ENCODE measurements at regions not wholly inside any gene's neighbourhood (a gene's known extent, or its start where the extent isn't known, plus 50 kb on each side); places are given as distances from the start of the nearest gene placed in this dataset.

- Mint-ChIP-seq H3K27me3 (ENCODE audit: insufficient read depth, low read depth, poor library complexity) (peaks cover 4% of the 10 kb centered on the region), H3K9me3 (no peaks in the 10 kb centered on the region), H3K27ac (no peak overlapping the region), H3K36me3 (ENCODE audit: low read depth) (no peaks in the 10 kb centered on the region), H3K4me3 (no peak overlapping the region), H3K4me1 (no peaks in the 10 kb centered on the region)
- H3K27me3 ChIP-seq (ENCODE audit: insufficient read depth): no peaks in the 10 kb centered on the region
- no peak overlapping the region for H2AFZ ChIP-seq
- no peaks in the 10 kb centered on the region for H3K4me1 ChIP-seq (ENCODE audit: insufficient read depth)
- no peak for DNase-seq (ENCODE audit: low spot score)
- no peaks in the 10 kb centered on the region for H3K9me2 ChIP-seq (ENCODE audit: insufficient read depth)
- H4K20me1 ChIP-seq (replicated peaks; ENCODE audit: insufficient read depth): no peaks in the 10 kb centered on the region
- H3K27ac ChIP-seq (ENCODE audit: low read depth): no peak overlapping the region
- no peak for TF ChIP-seq REST (IDR thresholded peaks at IDR 0.05; ENCODE audit: unreplicated experiment)
- no peak for TF ChIP-seq POLR2AphosphoS5 (IDR thresholded peaks at IDR 0.05; ENCODE audit: low read depth)
- no peak for TF ChIP-seq ETS1 (IDR thresholded peaks at IDR 0.05)
- TF ChIP-seq JUNB (IDR thresholded peaks at IDR 0.05; ENCODE audit: unreplicated experiment): no peak
- TF ChIP-seq ZNF331 (CRISPR knock-in tag; IDR thresholded peaks at IDR 0.05; ENCODE audit: low read depth): no peak
- TF ChIP-seq STAT1 (IDR thresholded peaks at IDR 0.05; ENCODE audit: unreplicated experiment): no peak
- no peak for TF ChIP-seq CREB1 (CRISPR knock-in tag; IDR thresholded peaks at IDR 0.05; ENCODE audit: low read depth)
- TF ChIP-seq ZNF114 (CRISPR knock-in tag; IDR thresholded peaks at IDR 0.05): no peak
- no peak for TF ChIP-seq NANOG (IDR thresholded peaks at IDR 0.05; ENCODE audit: borderline replicate concordance)
- no peak for TF ChIP-seq EZH2 (IDR thresholded peaks at IDR 0.05; ENCODE audit: low read depth, unreplicated experiment)
- TF ChIP-seq CTCF (conservative IDR thresholded peaks at IDR 0.05; ENCODE audit: low read depth in 2 of 2): no peak
- no peak for TF ChIP-seq EZH2phosphoT487 (IDR thresholded peaks at IDR 0.05; ENCODE audit: unreplicated experiment)
- no peak for TF ChIP-seq ZNF462 (CRISPR knock-in tag; IDR thresholded peaks at IDR 0.05)
- H3K4me2 ChIP-seq: no peak overlapping the region
- no peaks in the 10 kb centered on the region for H3F3A ChIP-seq (replicated peaks; ENCODE audit: low read depth)
- no peak overlapping the region for H3K4me3 ChIP-seq
- H3K36me3 ChIP-seq (ENCODE audit: insufficient read depth): no peaks in the 10 kb centered on the region
- no peak for ATAC-seq
- H3K79me2 ChIP-seq (replicated peaks; ENCODE audit: insufficient read depth): no peaks in the 10 kb centered on the region
Measured at GRCh38 chr2:187009483-187010239, 160.7 kb upstream of the ZSWIM2 start.

Measured in GM23338 (cell line).